ENCODE measurements at regions not wholly inside any gene's neighbourhood (a gene's known extent, or its start where the extent isn't known, plus 50 kb on each side); places are given as distances from the start of the nearest gene placed in this dataset.

GRCh38 chr16:86297866-86298757 lies 212.2 kb upstream of the FOXF1 start:
- H3K9me3 Mint-ChIP-seq = no peaks in the 10 kb centered on the region
- peak overlapping the region; percentile 25 to 39 for H3K4me3 Mint-ChIP-seq
- peaks cover 17% of the 10 kb centered on the region for H3K4me1 Mint-ChIP-seq
- no peak overlapping the region for H3K27ac Mint-ChIP-seq
- peaks cover 91% of the 10 kb centered on the region for H3K27me3 Mint-ChIP-seq
- no peak for ATAC-seq
- DNase-seq = no peak

GRCh38 chr16:86298758-86299134 lies 211.6 kb upstream of the FOXF1 start:
- Mint-ChIP-seq H3K9me3 (no peaks in the 10 kb centered on the region), H3K4me1 (peaks cover 17% of the 10 kb centered on the region), H3K27me3 (peaks cover 85% of the 10 kb centered on the region), H3K4me3 (no peak overlapping the region), H3K27ac (no peak overlapping the region)
- DNase-seq = no peak
- no peak for ATAC-seq

- DNase-seq (no peak), ATAC-seq (no peak)
- H3K9me3 Mint-ChIP-seq = no peaks in the 10 kb centered on the region
- peaks cover 17% of the 10 kb centered on the region for H3K4me1 Mint-ChIP-seq
- no peak overlapping the region for H3K27ac Mint-ChIP-seq
- H3K4me3 Mint-ChIP-seq = no peak overlapping the region
- H3K27me3 Mint-ChIP-seq = peaks cover 79% of the 10 kb centered on the region
These were observed 210.3 kb upstream of the FOXF1 start for GRCh38 chr16:86299882-86300610.

GRCh38 chr16:86300746-86301481 lies 209.4 kb upstream of the FOXF1 start:
- no peak overlapping the region for H3K27ac Mint-ChIP-seq
- H3K27me3 Mint-ChIP-seq = peaks cover 82% of the 10 kb centered on the region

GRCh38 chr16:86302421-86303109 lies 207.8 kb upstream of the FOXF1 start:
- Mint-ChIP-seq H3K4me1 (peaks cover 15% of the 10 kb centered on the region), H3K9me3 (no peaks in the 10 kb centered on the region), H3K27ac (no peak overlapping the region), H3K27me3 (peaks cover 81% of the 10 kb centered on the region), H3K4me3 (no peak overlapping the region)
- ATAC-seq (no peak), DNase-seq (no peak)

More at GRCh38 chr16:86300746-86301481, 209.4 kb upstream of the FOXF1 start:
- DNase-seq = no peak
- no peak for ATAC-seq
- Mint-ChIP-seq H3K4me3 (no peak overlapping the region), H3K4me1 (peaks cover 17% of the 10 kb centered on the region), H3K9me3 (no peaks in the 10 kb centered on the region)

- ATAC-seq (no peak), DNase-seq (no peak)
- no peak overlapping the region for H3K27ac Mint-ChIP-seq
- no peaks in the 10 kb centered on the region for H3K9me3 Mint-ChIP-seq
- H3K4me3 Mint-ChIP-seq = no peak overlapping the region
- peaks cover 6% of the 10 kb centered on the region for H3K4me1 Mint-ChIP-seq
- peaks cover 76% of the 10 kb centered on the region for H3K27me3 Mint-ChIP-seq
These were observed 206.3 kb upstream of the FOXF1 start for GRCh38 chr16:86303787-86304678.

- peaks cover 69% of the 10 kb centered on the region for H3K27me3 Mint-ChIP-seq
- H3K9me3 Mint-ChIP-seq = no peaks in the 10 kb centered on the region
- H3K4me1 Mint-ChIP-seq = peaks cover 6% of the 10 kb centered on the region
These were observed 205.5 kb upstream of the FOXF1 start for GRCh38 chr16:86304868-86305267.

GRCh38 chr16:86305440-86305839 lies 204.9 kb upstream of the FOXF1 start:
- Mint-ChIP-seq H3K4me3 (no peak overlapping the region), H3K4me1 (peaks cover 6% of the 10 kb centered on the region), H3K27ac (no peak overlapping the region), H3K9me3 (no peaks in the 10 kb centered on the region), H3K27me3 (peaks cover 63% of the 10 kb centered on the region)
- DNase-seq (no peak), ATAC-seq (no peak)

More at GRCh38 chr16:86304868-86305267, 205.5 kb upstream of the FOXF1 start:
- no peak overlapping the region for H3K4me3 Mint-ChIP-seq
- no peak overlapping the region for H3K27ac Mint-ChIP-seq
- DNase-seq = no peak
- no peak for ATAC-seq

GRCh38 chr16:86306011-86306644 lies 204.2 kb upstream of the FOXF1 start:
- Mint-ChIP-seq H3K9me3 (no peaks in the 10 kb centered on the region), H3K27ac (no peak overlapping the region), H3K4me1 (peaks cover 3% of the 10 kb centered on the region), H3K4me3 (no peak overlapping the region), H3K27me3 (peaks cover 56% of the 10 kb centered on the region)
- no peak for DNase-seq
- no peak for ATAC-seq

- Mint-ChIP-seq H3K9me3 (no peaks in the 10 kb centered on the region), H3K4me1 (no peaks in the 10 kb centered on the region), H3K27ac (no peak overlapping the region), H3K4me3 (no peak overlapping the region), H3K27me3 (peaks cover 48% of the 10 kb centered on the region)
- ATAC-seq (no peak), DNase-seq (no peak)
These were observed 203.4 kb upstream of the FOXF1 start for GRCh38 chr16:86306811-86307513.

- peaks cover 42% of the 10 kb centered on the region for H3K27me3 Mint-ChIP-seq
- no peaks in the 10 kb centered on the region for H3K4me1 Mint-ChIP-seq
- H3K27ac Mint-ChIP-seq = no peak overlapping the region
- H3K9me3 Mint-ChIP-seq = no peaks in the 10 kb centered on the region
- DNase-seq = no peak
- ATAC-seq = no peak
- H3K4me3 Mint-ChIP-seq = no peak overlapping the region
These were observed 202.8 kb upstream of the FOXF1 start for GRCh38 chr16:86307514-86307903.

GRCh38 chr16:86308514-86308913 lies 201.8 kb upstream of the FOXF1 start:
- Mint-ChIP-seq H3K4me3 (no peak overlapping the region), H3K27me3 (peaks cover 41% of the 10 kb centered on the region), H3K4me1 (no peaks in the 10 kb centered on the region), H3K27ac (no peak overlapping the region), H3K9me3 (no peaks in the 10 kb centered on the region)
- DNase-seq (no peak), ATAC-seq (no peak)

GRCh38 chr16:86313631-86314030 lies 196.7 kb upstream of the FOXF1 start:
- H3K4me3 Mint-ChIP-seq = no peak overlapping the region
- H3K27me3 Mint-ChIP-seq = peaks cover 3% of the 10 kb centered on the region
- DNase-seq = no peak
- no peak overlapping the region for H3K27ac Mint-ChIP-seq
- no peaks in the 10 kb centered on the region for H3K9me3 Mint-ChIP-seq
- ATAC-seq = no peak
- H3K4me1 Mint-ChIP-seq = no peaks in the 10 kb centered on the region
